GM13977 (cell line): ENCODE measurements at regions not wholly inside any gene's neighbourhood (a gene's known extent, or its start where the extent isn't known, plus 50 kb on each side); places are given as distances from the start of the nearest gene placed in this dataset.
A peak's percentile ranks its signal among the peaks of the same experiment; 100 is the strongest.

Experiments
- DNase-seq: peaks from one replicate; pipeline ENCODE4 v3.0.0; 2012; ENCODE audit warnings: low spot score
- CTCF ChIP-seq: IDR thresholded peaks from 2 replicates; pipeline ENCODE4 v1.5.1; 2012; ENCODE audit warnings: mild to moderate bottlenecking, control low read depth; ENCODE audit not compliant: insufficient read depth; ENCODE audit errors: extremely low read depth, missing control alignments
- in situ Hi-C: fragments of 300-500 bp; cut with MboI; formaldehyde crosslinking; loops from one replicate; pipeline ENCODE4 v1.12.0; 2022; ENCODE audit warnings: low sequenced_read_pairs, low pct_unique_long_range_greater_than_20kb, mixed read lengths, inconsistent platforms; ENCODE audit not compliant: unreplicated experiment

DNA sequence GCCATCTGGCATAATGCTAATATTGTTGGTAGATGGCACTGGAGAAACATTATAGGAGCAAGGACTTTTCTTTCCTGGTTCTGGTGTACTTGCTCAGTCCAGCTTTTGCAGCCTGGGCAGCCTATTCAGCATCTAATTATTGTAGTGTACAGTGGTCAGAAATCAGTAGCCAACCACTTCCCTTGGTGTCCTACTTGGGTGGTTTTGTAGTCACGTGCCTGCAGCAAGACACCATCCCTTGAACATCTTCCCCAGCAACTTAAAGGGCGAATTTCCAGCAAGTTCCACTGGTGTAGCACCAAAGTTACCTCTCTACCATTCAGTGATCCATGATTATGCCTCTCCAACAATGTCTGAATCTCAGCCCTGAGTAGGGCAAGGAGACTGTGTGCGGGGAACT, 557.6 kb downstream of the SATB2 start:
- TF ChIP-seq CTCF: no peak
- DNase-seq: no peak
- in situ Hi-C loops: no loop called here

- in situ Hi-C loops: no loop called here
- DNase-seq: peak; percentile 26
- no peak for TF ChIP-seq CTCF
These were observed 567.2 kb downstream of the SATB2 start for GRCh38 chr2:198890490-198890889.

- DNase-seq: no peak
- in situ Hi-C loops: no loop called here
- TF ChIP-seq CTCF: no peak
These were observed 574.1 kb downstream of the SATB2 start for GRCh38 chr2:198883604-198884003.

DNA sequence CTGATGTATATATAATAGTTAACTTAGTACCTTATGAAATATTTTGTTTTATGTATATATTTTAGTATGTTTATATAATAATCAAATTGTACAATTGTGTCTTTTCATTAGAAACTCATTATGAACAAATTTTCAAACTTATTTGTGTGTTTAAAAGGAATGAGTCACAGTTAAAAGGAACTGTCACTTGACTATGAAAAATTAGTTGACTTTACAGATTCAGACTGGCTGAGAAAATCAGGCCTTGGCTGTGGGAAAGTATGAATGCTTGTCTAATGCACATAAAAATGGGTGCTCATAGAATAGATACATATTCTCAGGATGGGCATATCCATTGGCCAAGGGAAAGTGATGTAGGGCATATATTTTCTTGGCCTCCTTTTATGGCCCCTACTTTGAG, 576.8 kb downstream of the SATB2 start:
- no peak for TF ChIP-seq CTCF
- in situ Hi-C loops: no loop called here

GRCh38 chr2:198880421-198880820, 577.3 kb downstream of the SATB2 start:
- no peak for TF ChIP-seq CTCF
- in situ Hi-C loops: no loop called here
- no peak for DNase-seq

More for the DNA sequence above, 576.8 kb downstream of the SATB2 start:
- DNase-seq: no peak

DNA sequence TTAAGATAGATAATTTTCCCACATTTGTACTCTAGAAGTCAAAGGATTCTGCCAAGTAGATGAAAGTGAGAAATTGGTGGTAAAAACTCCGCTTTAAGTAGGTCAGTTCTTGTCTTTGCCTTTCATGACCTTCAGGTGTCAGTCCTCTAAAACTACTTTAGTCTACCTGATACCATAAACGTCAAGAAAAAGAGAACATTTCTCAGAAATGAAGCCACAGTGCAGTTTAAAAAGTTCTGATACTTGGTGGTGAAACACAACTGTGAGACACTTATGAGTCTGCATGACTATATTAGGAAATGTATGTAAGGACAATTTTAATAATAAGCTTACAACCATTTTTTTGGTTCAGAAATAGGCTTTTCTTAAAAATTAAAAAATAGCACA, 583.3 kb downstream of the SATB2 start:
- no peak for DNase-seq
- in situ Hi-C loops: no loop called here
- TF ChIP-seq CTCF: no peak

- TF ChIP-seq CTCF: no peak
- in situ Hi-C loops: no loop called here
- DNase-seq: no peak
These were observed 584.0 kb downstream of the SATB2 start for GRCh38 chr2:198873503-198874471.
